Parathyroid adenoma (tissue), 2 donors: ENCODE measurements at regions not wholly inside any gene's neighbourhood (a gene's known extent, or its start where the extent isn't known, plus 50 kb on each side); places are given as distances from the start of the nearest gene placed in this dataset.

ENCODE experiments used
- H2AFZ ChIP-seq: fragments of 300-600 bp; sonication (generic); one replicate; pipeline ENCODE4 v1.7.0; 2017; ENCODE audit warnings: antibody characterized with exemption, mild to moderate bottlenecking
- H3K27ac ChIP-seq: fragments of 300-600 bp; sonication (generic); one replicate; pipeline ENCODE4 v1.7.0; 2017
- H3K27me3 ChIP-seq: fragments of 300-600 bp; sonication (generic); one replicate; pipeline ENCODE4 v1.7.0; 2017; ENCODE audit warnings: low read length; ENCODE audit not compliant: control insufficient read depth, insufficient read depth
- H3K36me3 ChIP-seq: fragments of 300-600 bp; sonication (generic); one replicate; pipeline ENCODE4 v1.7.0; 2017; ENCODE audit warnings: low read length; ENCODE audit not compliant: control insufficient read depth, insufficient read depth
- H3K4me1 ChIP-seq: fragments of 300-600 bp; sonication (generic); one replicate; pipeline ENCODE4 v1.7.0; 2017; ENCODE audit warnings: control low read depth
- H3K4me2 ChIP-seq: fragments of 300-600 bp; sonication (generic); one replicate; pipeline ENCODE4 v1.7.0; 2017; ENCODE audit warnings: low read length
- H3K4me3 ChIP-seq: fragments of 300-600 bp; sonication (generic); one replicate; pipeline ENCODE4 v1.7.0; 2017; ENCODE audit warnings: low read depth, low read length
- H3K79me2 ChIP-seq: fragments of 300-600 bp; sonication (generic); one replicate; pipeline ENCODE4 v1.7.0; 2017; ENCODE audit warnings: control low read depth
- H3K9ac ChIP-seq: fragments of 300-600 bp; sonication (generic); one replicate; pipeline ENCODE4 v1.7.0; 2017; ENCODE audit warnings: mild to moderate bottlenecking
- H3K9me3 ChIP-seq: fragments of 300-600 bp; sonication (generic); one replicate; pipeline ENCODE4 v1.7.0; 2017; ENCODE audit warnings: low read length; ENCODE audit not compliant: control insufficient read depth
- CTCF ChIP-seq: fragments of 300-600 bp; sonication (generic); IDR thresholded peaks from one replicate; pipeline ENCODE4 v1.7.0; 2017; ENCODE audit warnings: antibody characterized with exemption, mild to moderate bottlenecking
- donor health status: primary hyperparathyroidism.

- H3K4me2 ChIP-seq, result no peak overlapping the region
- H3K27me3 ChIP-seq, result no peaks in the 10 kb centered on the region
- H3K9ac ChIP-seq, result no peak overlapping the region
- H3K4me3 ChIP-seq, result no peak overlapping the region
- H2AFZ ChIP-seq, result no peak overlapping the region
- H3K36me3 ChIP-seq, result no peaks in the 10 kb centered on the region
- H3K9me3 ChIP-seq, result no peaks in the 10 kb centered on the region
- H3K27ac ChIP-seq, result no peak overlapping the region
- no peaks in the 10 kb centered on the region for H3K79me2 ChIP-seq
- TF ChIP-seq CTCF, result no peak
- no peaks in the 10 kb centered on the region for H3K4me1 ChIP-seq
Measured at GRCh38 chr11:109864151-109864661, 229.0 kb upstream of the ZC3H12C start.

GRCh38 chr11:109864834-109865547 lies 228.2 kb upstream of the ZC3H12C start:
- H3K27ac ChIP-seq, result no peak overlapping the region
- H3K9ac ChIP-seq, result no peak overlapping the region
- no peaks in the 10 kb centered on the region for H3K79me2 ChIP-seq
- no peaks in the 10 kb centered on the region for H3K27me3 ChIP-seq
- H2AFZ ChIP-seq, result no peak overlapping the region
- no peaks in the 10 kb centered on the region for H3K36me3 ChIP-seq
- H3K9me3 ChIP-seq, result no peaks in the 10 kb centered on the region
- no peaks in the 10 kb centered on the region for H3K4me1 ChIP-seq
- H3K4me3 ChIP-seq, result no peak overlapping the region
- H3K4me2 ChIP-seq, result no peak overlapping the region
- TF ChIP-seq CTCF, result no peak

GRCh38 chr11:109865548-109866186 lies 227.5 kb upstream of the ZC3H12C start:
- H3K4me1 ChIP-seq, result no peaks in the 10 kb centered on the region
- H3K27ac ChIP-seq, result no peak overlapping the region
- H3K9ac ChIP-seq, result no peak overlapping the region
- H3K9me3 ChIP-seq, result no peaks in the 10 kb centered on the region
- no peaks in the 10 kb centered on the region for H3K27me3 ChIP-seq
- H3K4me3 ChIP-seq, result no peak overlapping the region
- no peak overlapping the region for H2AFZ ChIP-seq
- H3K4me2 ChIP-seq, result no peak overlapping the region
- TF ChIP-seq CTCF, result no peak
- no peaks in the 10 kb centered on the region for H3K79me2 ChIP-seq
- no peaks in the 10 kb centered on the region for H3K36me3 ChIP-seq

- TF ChIP-seq CTCF, result no peak
- no peak overlapping the region for H3K27ac ChIP-seq
- no peak overlapping the region for H3K4me3 ChIP-seq
- H3K27me3 ChIP-seq, result no peaks in the 10 kb centered on the region
- no peak overlapping the region for H2AFZ ChIP-seq
- H3K9ac ChIP-seq, result no peak overlapping the region
- no peak overlapping the region for H3K4me2 ChIP-seq
- H3K36me3 ChIP-seq, result no peaks in the 10 kb centered on the region
- no peaks in the 10 kb centered on the region for H3K4me1 ChIP-seq
- no peaks in the 10 kb centered on the region for H3K79me2 ChIP-seq
- H3K9me3 ChIP-seq, result no peaks in the 10 kb centered on the region
Measured at GRCh38 chr11:109867784-109868183, 225.4 kb upstream of the ZC3H12C start.
